ENCODE measurements at regions not wholly inside any gene's neighbourhood (a gene's known extent, or its start where the extent isn't known, plus 50 kb on each side); places are given as distances from the start of the nearest gene placed in this dataset.

DNA sequence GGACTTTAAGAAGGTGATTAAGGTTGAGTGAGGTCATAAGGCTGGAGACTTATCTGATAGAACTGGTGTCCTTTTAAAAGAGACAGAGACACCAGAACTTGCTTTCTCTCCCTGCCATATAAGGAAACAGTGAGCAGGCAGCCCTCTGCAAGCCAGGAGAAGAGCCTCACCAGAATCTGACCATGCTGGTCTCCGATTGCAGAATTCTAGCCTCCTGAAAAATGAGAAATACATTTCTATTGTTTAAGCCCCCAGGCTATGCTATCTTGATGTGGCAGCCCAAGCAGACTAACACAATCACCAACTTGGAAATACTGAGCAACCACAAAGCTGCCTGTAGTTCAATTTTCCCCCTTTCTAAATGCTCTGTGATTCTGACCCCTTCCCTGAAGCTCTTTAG lies 161.4 kb upstream of the RARB start:
- Histone ChIP-seq H3K4me1 (ENCODE audit: control insufficient read depth, insufficient read depth, low read length) (no peaks in the 10 kb centered on the region), H3K27ac (ENCODE audit: extremely low read depth, low read depth, low read length) (no peak overlapping the region), H3K9me3 (ENCODE audit: control insufficient read depth, insufficient read depth, low read depth, low read length) (no peaks in the 10 kb centered on the region), H3K4me3 (ENCODE audit: low read depth, low read length) (no peak overlapping the region), H3K36me3 (ENCODE audit: control insufficient read depth in 2 of 2, insufficient read depth in 1 of 2, low read length in 2 of 2) (no peaks in the 10 kb centered on the region)
- POLR2A ChIA-PET, result no interaction called here
- CTCF ChIA-PET, result interaction anchor here (0.6 kb wide), 1 partner anchor 183 kb away, joined by 3 read pairs; no protein-coding TSS in a partner anchor
- TF ChIP-seq, protein P1, sequence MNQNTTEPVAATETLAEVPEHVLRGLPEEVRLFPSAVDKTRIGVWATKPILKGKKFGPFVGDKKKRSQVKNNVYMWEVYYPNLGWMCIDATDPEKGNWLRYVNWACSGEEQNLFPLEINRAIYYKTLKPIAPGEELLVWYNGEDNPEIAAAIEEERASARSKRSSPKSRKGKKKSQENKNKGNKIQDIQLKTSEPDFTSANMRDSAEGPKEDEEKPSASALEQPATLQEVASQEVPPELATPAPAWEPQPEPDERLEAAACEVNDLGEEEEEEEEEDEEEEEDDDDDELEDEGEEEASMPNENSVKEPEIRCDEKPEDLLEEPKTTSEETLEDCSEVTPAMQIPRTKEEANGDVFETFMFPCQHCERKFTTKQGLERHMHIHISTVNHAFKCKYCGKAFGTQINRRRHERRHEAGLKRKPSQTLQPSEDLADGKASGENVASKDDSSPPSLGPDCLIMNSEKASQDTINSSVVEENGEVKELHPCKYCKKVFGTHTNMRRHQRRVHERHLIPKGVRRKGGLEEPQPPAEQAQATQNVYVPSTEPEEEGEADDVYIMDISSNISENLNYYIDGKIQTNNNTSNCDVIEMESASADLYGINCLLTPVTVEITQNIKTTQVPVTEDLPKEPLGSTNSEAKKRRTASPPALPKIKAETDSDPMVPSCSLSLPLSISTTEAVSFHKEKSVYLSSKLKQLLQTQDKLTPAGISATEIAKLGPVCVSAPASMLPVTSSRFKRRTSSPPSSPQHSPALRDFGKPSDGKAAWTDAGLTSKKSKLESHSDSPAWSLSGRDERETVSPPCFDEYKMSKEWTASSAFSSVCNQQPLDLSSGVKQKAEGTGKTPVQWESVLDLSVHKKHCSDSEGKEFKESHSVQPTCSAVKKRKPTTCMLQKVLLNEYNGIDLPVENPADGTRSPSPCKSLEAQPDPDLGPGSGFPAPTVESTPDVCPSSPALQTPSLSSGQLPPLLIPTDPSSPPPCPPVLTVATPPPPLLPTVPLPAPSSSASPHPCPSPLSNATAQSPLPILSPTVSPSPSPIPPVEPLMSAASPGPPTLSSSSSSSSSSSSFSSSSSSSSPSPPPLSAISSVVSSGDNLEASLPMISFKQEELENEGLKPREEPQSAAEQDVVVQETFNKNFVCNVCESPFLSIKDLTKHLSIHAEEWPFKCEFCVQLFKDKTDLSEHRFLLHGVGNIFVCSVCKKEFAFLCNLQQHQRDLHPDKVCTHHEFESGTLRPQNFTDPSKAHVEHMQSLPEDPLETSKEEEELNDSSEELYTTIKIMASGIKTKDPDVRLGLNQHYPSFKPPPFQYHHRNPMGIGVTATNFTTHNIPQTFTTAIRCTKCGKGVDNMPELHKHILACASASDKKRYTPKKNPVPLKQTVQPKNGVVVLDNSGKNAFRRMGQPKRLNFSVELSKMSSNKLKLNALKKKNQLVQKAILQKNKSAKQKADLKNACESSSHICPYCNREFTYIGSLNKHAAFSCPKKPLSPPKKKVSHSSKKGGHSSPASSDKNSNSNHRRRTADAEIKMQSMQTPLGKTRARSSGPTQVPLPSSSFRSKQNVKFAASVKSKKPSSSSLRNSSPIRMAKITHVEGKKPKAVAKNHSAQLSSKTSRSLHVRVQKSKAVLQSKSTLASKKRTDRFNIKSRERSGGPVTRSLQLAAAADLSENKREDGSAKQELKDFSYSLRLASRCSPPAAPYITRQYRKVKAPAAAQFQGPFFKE (tag by site-specific recombination; IDR thresholded peaks at IDR 0.05; ENCODE audit: borderline replicate concordance), result no peak
- TF ChIP-seq, protein P2, sequence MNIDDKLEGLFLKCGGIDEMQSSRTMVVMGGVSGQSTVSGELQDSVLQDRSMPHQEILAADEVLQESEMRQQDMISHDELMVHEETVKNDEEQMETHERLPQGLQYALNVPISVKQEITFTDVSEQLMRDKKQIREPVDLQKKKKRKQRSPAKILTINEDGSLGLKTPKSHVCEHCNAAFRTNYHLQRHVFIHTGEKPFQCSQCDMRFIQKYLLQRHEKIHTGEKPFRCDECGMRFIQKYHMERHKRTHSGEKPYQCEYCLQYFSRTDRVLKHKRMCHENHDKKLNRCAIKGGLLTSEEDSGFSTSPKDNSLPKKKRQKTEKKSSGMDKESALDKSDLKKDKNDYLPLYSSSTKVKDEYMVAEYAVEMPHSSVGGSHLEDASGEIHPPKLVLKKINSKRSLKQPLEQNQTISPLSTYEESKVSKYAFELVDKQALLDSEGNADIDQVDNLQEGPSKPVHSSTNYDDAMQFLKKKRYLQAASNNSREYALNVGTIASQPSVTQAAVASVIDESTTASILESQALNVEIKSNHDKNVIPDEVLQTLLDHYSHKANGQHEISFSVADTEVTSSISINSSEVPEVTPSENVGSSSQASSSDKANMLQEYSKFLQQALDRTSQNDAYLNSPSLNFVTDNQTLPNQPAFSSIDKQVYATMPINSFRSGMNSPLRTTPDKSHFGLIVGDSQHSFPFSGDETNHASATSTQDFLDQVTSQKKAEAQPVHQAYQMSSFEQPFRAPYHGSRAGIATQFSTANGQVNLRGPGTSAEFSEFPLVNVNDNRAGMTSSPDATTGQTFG (tag by site-specific recombination; IDR thresholded peaks at IDR 0.05; ENCODE audit: borderline replicate concordance), result no peak
- TF ChIP-seq ZNF629 (tag by site-specific recombination; IDR thresholded peaks at IDR 0.05) (no peak), ZNF530 (tag by site-specific recombination; IDR thresholded peaks at IDR 0.05; ENCODE audit: low read depth) (no peak), ZNF544 (tag by site-specific recombination; IDR thresholded peaks at IDR 0.05) (no peak), ZNF324 (tag by site-specific recombination; IDR thresholded peaks at IDR 0.05) (no peak)
- TF ChIP-seq, protein P3, sequence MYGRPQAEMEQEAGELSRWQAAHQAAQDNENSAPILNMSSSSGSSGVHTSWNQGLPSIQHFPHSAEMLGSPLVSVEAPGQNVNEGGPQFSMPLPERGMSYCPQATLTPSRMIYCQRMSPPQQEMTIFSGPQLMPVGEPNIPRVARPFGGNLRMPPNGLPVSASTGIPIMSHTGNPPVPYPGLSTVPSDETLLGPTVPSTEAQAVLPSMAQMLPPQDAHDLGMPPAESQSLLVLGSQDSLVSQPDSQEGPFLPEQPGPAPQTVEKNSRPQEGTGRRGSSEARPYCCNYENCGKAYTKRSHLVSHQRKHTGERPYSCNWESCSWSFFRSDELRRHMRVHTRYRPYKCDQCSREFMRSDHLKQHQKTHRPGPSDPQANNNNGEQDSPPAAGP (tag by site-specific recombination; IDR thresholded peaks at IDR 0.05), result no peak

DNA sequence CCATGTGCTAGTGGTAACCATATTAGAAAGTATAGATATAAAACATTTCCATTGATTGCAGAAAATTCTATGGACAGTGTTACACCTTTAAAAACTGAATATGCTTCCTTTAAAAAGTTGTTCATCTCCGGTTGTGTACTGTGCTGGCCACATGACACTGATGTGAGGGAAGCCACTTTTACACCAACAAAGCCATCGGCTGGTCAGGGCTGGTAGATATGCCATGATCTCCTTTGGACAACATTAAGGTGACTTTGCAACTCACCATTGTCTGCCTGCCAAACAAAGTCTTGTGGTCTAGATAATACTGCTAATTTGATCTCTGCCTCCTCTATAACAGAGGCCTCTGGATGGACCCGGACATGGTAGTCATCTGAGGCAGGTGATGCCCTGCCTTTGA lies 156.0 kb upstream of the RARB start:
- Histone ChIP-seq H3K27ac (ENCODE audit: extremely low read depth, low read depth, low read length) (no peak overlapping the region), H3K36me3 (ENCODE audit: control insufficient read depth in 2 of 2, insufficient read depth in 1 of 2, low read length in 2 of 2) (no peaks in the 10 kb centered on the region), H3K4me3 (ENCODE audit: low read depth, low read length) (no peak overlapping the region), H3K9me3 (ENCODE audit: control insufficient read depth, insufficient read depth, low read depth, low read length) (no peaks in the 10 kb centered on the region), H3K4me1 (ENCODE audit: control insufficient read depth, insufficient read depth, low read length) (no peaks in the 10 kb centered on the region)
- CTCF ChIA-PET, result no interaction called here
- POLR2A ChIA-PET, result no interaction called here
- TF ChIP-seq ZNF133 (tag by site-specific recombination; IDR thresholded peaks at IDR 0.05), result peak; percentile 82
- no peak for TF ChIP-seq ZNF792 (tag by site-specific recombination; IDR thresholded peaks at IDR 0.05)

DNA sequence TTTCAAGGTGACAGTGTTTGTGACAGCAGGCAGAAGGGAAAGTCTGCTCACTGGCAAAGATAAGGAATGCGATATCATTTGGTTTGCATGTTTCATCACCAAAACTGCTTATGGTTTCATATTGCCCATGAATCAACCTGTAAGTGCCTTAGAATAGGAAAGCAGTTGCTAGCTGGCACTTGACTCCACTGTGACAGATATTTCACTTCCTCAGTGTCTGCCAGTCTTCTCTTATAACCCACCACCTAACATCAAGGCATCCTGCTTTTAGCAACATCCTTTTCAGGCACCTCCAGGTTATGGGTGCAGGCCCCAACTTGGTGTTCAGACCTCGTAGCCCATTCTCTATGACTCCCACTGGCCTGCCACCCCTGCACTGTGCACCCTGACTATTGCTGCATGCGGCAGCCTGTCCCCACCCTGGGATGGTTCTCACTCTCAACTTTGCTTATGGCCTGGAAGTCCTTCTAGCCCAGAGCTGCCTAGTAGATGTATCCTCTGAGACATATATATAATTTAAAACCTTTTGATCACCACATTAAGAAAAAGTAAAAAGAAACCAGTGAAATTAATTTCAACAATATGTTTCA lies 154.4 kb upstream of the RARB start:
- H3K4me1 ChIP-seq (ENCODE audit: control insufficient read depth, insufficient read depth, low read length), result no peaks in the 10 kb centered on the region
- no peaks in the 10 kb centered on the region for H3K36me3 ChIP-seq (ENCODE audit: control insufficient read depth in 2 of 2, insufficient read depth in 1 of 2, low read length in 2 of 2)
- H3K27ac ChIP-seq (ENCODE audit: extremely low read depth, low read depth, low read length), result no peak overlapping the region
- TF ChIP-seq KLF1 (tag by site-specific recombination; IDR thresholded peaks at IDR 0.05), result no peak
- TF ChIP-seq TRIM28 (IDR thresholded peaks at IDR 0.05; ENCODE audit: borderline replicate concordance, low read length), result no peak
- no peak for TF ChIP-seq ZNF624 (tag by site-specific recombination; IDR thresholded peaks at IDR 0.05)
- TF ChIP-seq, protein P4, sequence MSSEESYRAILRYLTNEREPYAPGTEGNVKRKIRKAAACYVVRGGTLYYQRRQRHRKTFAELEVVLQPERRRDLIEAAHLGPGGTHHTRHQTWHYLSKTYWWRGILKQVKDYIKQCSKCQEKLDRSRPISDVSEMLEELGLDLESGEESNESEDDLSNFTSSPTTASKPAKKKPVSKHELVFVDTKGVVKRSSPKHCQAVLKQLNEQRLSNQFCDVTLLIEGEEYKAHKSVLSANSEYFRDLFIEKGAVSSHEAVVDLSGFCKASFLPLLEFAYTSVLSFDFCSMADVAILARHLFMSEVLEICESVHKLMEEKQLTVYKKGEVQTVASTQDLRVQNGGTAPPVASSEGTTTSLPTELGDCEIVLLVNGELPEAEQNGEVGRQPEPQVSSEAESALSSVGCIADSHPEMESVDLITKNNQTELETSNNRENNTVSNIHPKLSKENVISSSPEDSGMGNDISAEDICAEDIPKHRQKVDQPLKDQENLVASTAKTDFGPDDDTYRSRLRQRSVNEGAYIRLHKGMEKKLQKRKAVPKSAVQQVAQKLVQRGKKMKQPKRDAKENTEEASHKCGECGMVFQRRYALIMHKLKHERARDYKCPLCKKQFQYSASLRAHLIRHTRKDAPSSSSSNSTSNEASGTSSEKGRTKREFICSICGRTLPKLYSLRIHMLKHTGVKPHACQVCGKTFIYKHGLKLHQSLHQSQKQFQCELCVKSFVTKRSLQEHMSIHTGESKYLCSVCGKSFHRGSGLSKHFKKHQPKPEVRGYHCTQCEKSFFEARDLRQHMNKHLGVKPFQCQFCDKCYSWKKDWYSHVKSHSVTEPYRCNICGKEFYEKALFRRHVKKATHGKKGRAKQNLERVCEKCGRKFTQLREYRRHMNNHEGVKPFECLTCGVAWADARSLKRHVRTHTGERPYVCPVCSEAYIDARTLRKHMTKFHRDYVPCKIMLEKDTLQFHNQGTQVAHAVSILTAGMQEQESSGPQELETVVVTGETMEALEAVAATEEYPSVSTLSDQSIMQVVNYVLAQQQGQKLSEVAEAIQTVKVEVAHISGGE (tag by site-specific recombination; conservative IDR thresholded peaks at IDR 0.05; ENCODE audit: low read depth), result no peak
- TF ChIP-seq, protein P5, sequence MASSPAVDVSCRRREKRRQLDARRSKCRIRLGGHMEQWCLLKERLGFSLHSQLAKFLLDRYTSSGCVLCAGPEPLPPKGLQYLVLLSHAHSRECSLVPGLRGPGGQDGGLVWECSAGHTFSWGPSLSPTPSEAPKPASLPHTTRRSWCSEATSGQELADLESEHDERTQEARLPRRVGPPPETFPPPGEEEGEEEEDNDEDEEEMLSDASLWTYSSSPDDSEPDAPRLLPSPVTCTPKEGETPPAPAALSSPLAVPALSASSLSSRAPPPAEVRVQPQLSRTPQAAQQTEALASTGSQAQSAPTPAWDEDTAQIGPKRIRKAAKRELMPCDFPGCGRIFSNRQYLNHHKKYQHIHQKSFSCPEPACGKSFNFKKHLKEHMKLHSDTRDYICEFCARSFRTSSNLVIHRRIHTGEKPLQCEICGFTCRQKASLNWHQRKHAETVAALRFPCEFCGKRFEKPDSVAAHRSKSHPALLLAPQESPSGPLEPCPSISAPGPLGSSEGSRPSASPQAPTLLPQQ (tag by site-specific recombination; IDR thresholded peaks at IDR 0.05), result peak; percentile 24; the same call in 1 of the 2 replicates
- TF ChIP-seq ZNF391 (tag by site-specific recombination; IDR thresholded peaks at IDR 0.05; ENCODE audit: borderline replicate concordance, low read depth), result no peak
- H3K4me3 ChIP-seq (ENCODE audit: low read depth, low read length), result no peak overlapping the region
- no peaks in the 10 kb centered on the region for H3K9me3 ChIP-seq (ENCODE audit: control insufficient read depth, insufficient read depth, low read depth, low read length)
- CTCF ChIA-PET, result no interaction called here
- POLR2A ChIA-PET, result no interaction called here

Data from HEK293 (cell line).